Bronchial epithelial cell (primary cell): ENCODE measurements at regions not wholly inside any gene's neighbourhood (a gene's known extent, or its start where the extent isn't known, plus 50 kb on each side); places are given as distances from the start of the nearest gene placed in this dataset.

Source experiments
- DNase-seq: peaks from one replicate; pipeline ENCODE4 v3.0.0-alpha.2; 2010; ENCODE audit warnings: low read depth
- FAIRE-seq: peaks from 2 replicates; lab custom pipeline; 2011; peaks lifted over from hg19 to GRCh38; lab: Jason Lieb, UNC
- H3K27me3 ChIP-seq: 2 replicates; pipeline ENCODE4 v1.5.1; 2011; ENCODE audit warnings: low read length; ENCODE audit not compliant: control insufficient read depth, insufficient read depth
- H3K36me3 ChIP-seq: 2 replicates; pipeline ENCODE4 v1.5.1; 2011; ENCODE audit warnings: low read length; ENCODE audit not compliant: control insufficient read depth, insufficient read depth
- H3K4me3 ChIP-seq: 2 replicates; pipeline ENCODE4 v1.5.1; 2011; ENCODE audit warnings: mild to moderate bottlenecking, low read depth, low read length, control low read depth
- CTCF ChIP-seq: IDR thresholded peaks from 2 replicates; pipeline ENCODE4 v1.5.1; 2011; ENCODE audit warnings: mild to moderate bottlenecking, moderate library complexity, low read length, control low read depth, inconsistent platforms; ENCODE audit not compliant: insufficient read depth, severe bottlenecking

- DNase-seq, result no peak
- Histone ChIP-seq H3K36me3 (no peaks in the 10 kb centered on the region), H3K27me3 (no peaks in the 10 kb centered on the region), H3K4me3 (no peak overlapping the region)
- no peak for FAIRE-seq
- no peak for TF ChIP-seq CTCF
Measured at GRCh38 chr14:30209136-30209535, 281.5 kb upstream of the PRKD1 start.

- TF ChIP-seq CTCF, result no peak
Measured at GRCh38 chr14:30210630-30211029, 283.0 kb upstream of the PRKD1 start.

GRCh38 chr14:30211326-30211725, 283.7 kb upstream of the PRKD1 start:
- Histone ChIP-seq H3K36me3 (no peaks in the 10 kb centered on the region), H3K4me3 (no peak overlapping the region), H3K27me3 (no peaks in the 10 kb centered on the region)
- FAIRE-seq (no peak), DNase-seq (no peak)
- no peak for TF ChIP-seq CTCF

More at GRCh38 chr14:30210630-30211029, 283.0 kb upstream of the PRKD1 start:
- H3K4me3 ChIP-seq, result no peak overlapping the region
- no peak for FAIRE-seq
- H3K36me3 ChIP-seq, result no peaks in the 10 kb centered on the region
- DNase-seq, result peak; percentile 53
- no peaks in the 10 kb centered on the region for H3K27me3 ChIP-seq

- TF ChIP-seq CTCF, result no peak
- H3K4me3 ChIP-seq, result no peak overlapping the region
- no peaks in the 10 kb centered on the region for H3K36me3 ChIP-seq
- no peaks in the 10 kb centered on the region for H3K27me3 ChIP-seq
- no peak for FAIRE-seq
- DNase-seq, result peak; percentile 68
Measured at GRCh38 chr14:30214014-30214413, 286.4 kb upstream of the PRKD1 start.

- Histone ChIP-seq H3K27me3 (no peaks in the 10 kb centered on the region), H3K36me3 (no peaks in the 10 kb centered on the region), H3K4me3 (no peak overlapping the region)
- TF ChIP-seq CTCF, result peak; percentile 50
- FAIRE-seq (no peak), DNase-seq (peak; percentile 79)
Measured at GRCh38 chr14:30214461-30215090, 286.9 kb upstream of the PRKD1 start.

GRCh38 chr14:30218907-30219306, 291.3 kb upstream of the PRKD1 start:
- DNase-seq (no peak), FAIRE-seq (no peak)
- no peak for TF ChIP-seq CTCF
- Histone ChIP-seq H3K27me3 (no peaks in the 10 kb centered on the region), H3K4me3 (no peak overlapping the region), H3K36me3 (no peaks in the 10 kb centered on the region)
